Esophagus muscularis mucosa (tissue), 4 donors: ENCODE measurements at regions not wholly inside any gene's neighbourhood (a gene's known extent, or its start where the extent isn't known, plus 50 kb on each side); places are given as distances from the start of the nearest gene placed in this dataset.

Source experiments
- EP300 ChIP-seq: sonication (generic); formaldehyde crosslinking; IDR thresholded peaks from one replicate; pipeline ENCODE4 v1.6.1; 2017; ENCODE audit warnings: antibody characterized with exemption
- POLR2A ChIP-seq: fragments of 450-650 bp; IDR thresholded peaks from one replicate; pipeline ENCODE4 v1.6.1; 2017; ENCODE audit warnings: antibody characterized with exemption, moderate library complexity, mild to moderate bottlenecking, low read depth
- POLR2AphosphoS5 ChIP-seq, 2 donors: sonication (generic); formaldehyde crosslinking; IDR thresholded peaks; one replicate each; pipeline ENCODE4 v1.6.1; 2017; ENCODE audit warnings: antibody characterized with exemption in 2 of 2
- TF ChIP-seq, protein P1 (sequence below), 3 experiments: fragments of 200-600 bp in 2 of 3; fragments of 450-650 bp in 1 of 3; sonication (generic) in 2 of 3; IDR thresholded peaks; one replicate each; pipeline ENCODE4 v1.5.1; 2017 to 2019; ENCODE audit warnings: antibody characterized with exemption in 3 of 3, mild to moderate bottlenecking in 2 of 3, moderate library complexity in 1 of 3

GRCh38 chr1:106680216-106680615, 376.3 kb upstream of the PRMT6 start:
- TF ChIP-seq POLR2A (no peak), EP300 (no peak), POLR2AphosphoS5 (IDR thresholded peaks at IDR 0.05) (no peak)
- TF ChIP-seq, protein P1, sequence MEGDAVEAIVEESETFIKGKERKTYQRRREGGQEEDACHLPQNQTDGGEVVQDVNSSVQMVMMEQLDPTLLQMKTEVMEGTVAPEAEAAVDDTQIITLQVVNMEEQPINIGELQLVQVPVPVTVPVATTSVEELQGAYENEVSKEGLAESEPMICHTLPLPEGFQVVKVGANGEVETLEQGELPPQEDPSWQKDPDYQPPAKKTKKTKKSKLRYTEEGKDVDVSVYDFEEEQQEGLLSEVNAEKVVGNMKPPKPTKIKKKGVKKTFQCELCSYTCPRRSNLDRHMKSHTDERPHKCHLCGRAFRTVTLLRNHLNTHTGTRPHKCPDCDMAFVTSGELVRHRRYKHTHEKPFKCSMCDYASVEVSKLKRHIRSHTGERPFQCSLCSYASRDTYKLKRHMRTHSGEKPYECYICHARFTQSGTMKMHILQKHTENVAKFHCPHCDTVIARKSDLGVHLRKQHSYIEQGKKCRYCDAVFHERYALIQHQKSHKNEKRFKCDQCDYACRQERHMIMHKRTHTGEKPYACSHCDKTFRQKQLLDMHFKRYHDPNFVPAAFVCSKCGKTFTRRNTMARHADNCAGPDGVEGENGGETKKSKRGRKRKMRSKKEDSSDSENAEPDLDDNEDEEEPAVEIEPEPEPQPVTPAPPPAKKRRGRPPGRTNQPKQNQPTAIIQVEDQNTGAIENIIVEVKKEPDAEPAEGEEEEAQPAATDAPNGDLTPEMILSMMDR (IDR thresholded peaks at IDR 0.05) = no peak
